H1 (cell line): ENCODE measurements at regions not wholly inside any gene's neighbourhood (a gene's known extent, or its start where the extent isn't known, plus 50 kb on each side); places are given as distances from the start of the nearest gene placed in this dataset.

Experiments used
- CTCF ChIA-PET: fragments of 300-600 bp; sonication (Branson Sonifier 250); formaldehyde crosslinking; loops from one replicate; lab custom pipeline; 2021; ENCODE audit not compliant: partially characterized antibody; lab: Charles Lee
- POLR2A ChIA-PET: fragments of 300-600 bp; sonication (Branson Sonifier 250); formaldehyde crosslinking; loops from one replicate; lab custom pipeline; 2021; ENCODE audit warnings: inconsistent platforms; ENCODE audit not compliant: partially characterized antibody; lab: Charles Lee
- DNase-seq, 2 experiments: peaks; one replicate each; pipeline versions ENCODE4 v3.0.0 to v3.0.0-alpha.2; 2010 to 2022; ENCODE audit warnings: low spot score in 2 of 2, low read depth in 1 of 2, mixed read lengths in 1 of 2
- FAIRE-seq: peaks from 2 replicates; lab custom pipeline; 2011; peaks lifted over from hg19 to GRCh38; lab: Jason Lieb, UNC
- H2AFZ ChIP-seq: 2 replicates; pipeline ENCODE4 v1.8.1; 2012; ENCODE audit warnings: low read length, inconsistent platforms
- H2AK5ac ChIP-seq: 2 replicates; pipeline ENCODE4 v1.6.1; 2013; ENCODE audit warnings: low read depth, low read length
- H2BK120ac ChIP-seq: replicated peaks from 2 replicates; pipeline ENCODE3; 2013; ENCODE audit warnings: low read depth, low read length, inconsistent platforms
- H2BK12ac ChIP-seq: 2 replicates; pipeline ENCODE4 v1.6.1; 2013; ENCODE audit warnings: low read depth, low read length
- H2BK15ac ChIP-seq: 2 replicates; pipeline ENCODE4 v1.6.1; 2013; ENCODE audit warnings: low read length
- H2BK20ac ChIP-seq: 2 replicates; pipeline ENCODE4 v1.6.1; 2013; ENCODE audit warnings: low read length
- H2BK5ac ChIP-seq: 2 replicates; pipeline ENCODE4 v1.6.1; 2013; ENCODE audit warnings: low read depth, low read length
- H3K14ac ChIP-seq: 2 replicates; pipeline ENCODE4 v1.6.1; 2013; ENCODE audit warnings: inconsistent platforms; ENCODE audit not compliant: insufficient read length
- H3K18ac ChIP-seq: 2 replicates; pipeline ENCODE4 v1.6.1; 2013; ENCODE audit warnings: low read length; ENCODE audit errors: extremely low read depth
- H3K23ac ChIP-seq: 2 replicates; pipeline ENCODE4 v1.6.1; 2013; ENCODE audit warnings: inconsistent platforms; ENCODE audit not compliant: insufficient read length
- H3K23me2 ChIP-seq: 2 replicates; pipeline ENCODE4 v1.6.1; 2013; ENCODE audit warnings: low read depth, low read length
- H3K27ac ChIP-seq: 2 replicates; pipeline ENCODE4 v1.6.1; 2011; ENCODE audit warnings: low read depth, low read length, inconsistent platforms
- H3K27me3 ChIP-seq, 4 experiments: replicated peaks in 1 of 4; 1 replicate in 1 of 4; 2 replicates in 3 of 4; pipeline versions ENCODE4 v1.6.1 to v1.8.1; 2011 to 2013; ENCODE audit warnings: low read length in 3 of 4, mild to moderate bottlenecking in 3 of 4, inconsistent platforms in 2 of 4, mixed read lengths in 2 of 4, moderate library complexity in 1 of 4; ENCODE audit not compliant: control insufficient read depth in 3 of 4, insufficient read depth in 3 of 4; ENCODE audit errors: extremely low read depth in 1 of 4
- H3K36me3 ChIP-seq, 4 experiments: 2 replicates each; pipeline versions ENCODE4 v1.6.1 to v1.8.1; 2011 to 2013; ENCODE audit warnings: mild to moderate bottlenecking in 4 of 4, low read length in 3 of 4, moderate library complexity in 2 of 4, control low read depth in 1 of 4, inconsistent platforms in 1 of 4; ENCODE audit not compliant: insufficient read depth in 4 of 4, control insufficient read depth in 2 of 4
- H3K4ac ChIP-seq: replicated peaks from 2 replicates; pipeline ENCODE3; 2013; ENCODE audit warnings: low read length, low read depth, mixed read lengths, inconsistent platforms; ENCODE audit not compliant: insufficient read length
- H3K4me1 ChIP-seq, 4 experiments: replicated peaks in 1 of 4; 1 replicate in 1 of 4; 2 replicates in 3 of 4; pipeline versions ENCODE4 v1.6.1 to v1.8.1; 2011 to 2013; ENCODE audit warnings: low read length in 3 of 4, inconsistent platforms in 2 of 4, mixed read lengths in 1 of 4; ENCODE audit not compliant: insufficient read depth in 4 of 4, control insufficient read depth in 3 of 4
- H3K4me2 ChIP-seq, 2 experiments: 2 replicates each; pipeline versions ENCODE4 v1.6.1 to v1.8.1; 2011 to 2013; ENCODE audit warnings: low read depth in 2 of 2, low read length in 2 of 2, control low read depth in 1 of 2, inconsistent platforms in 1 of 2, mild to moderate bottlenecking in 1 of 2; ENCODE audit not compliant: insufficient read depth in 1 of 2
- H3K4me3 ChIP-seq, 4 experiments: fragments of 200-600, 300-600 bp in 1 of 4; sonication (generic), shearing (Covaris generic), sonication (Bioruptor Twin) in 1 of 4; 2 replicates each; pipeline versions ENCODE4 v1.5.1 to v1.8.1; 2011 to 2016; ENCODE audit warnings: low read length in 4 of 4, low read depth in 3 of 4, control low read depth in 2 of 4, inconsistent platforms in 2 of 4, mild to moderate bottlenecking in 2 of 4, mixed read lengths in 1 of 4, moderate library complexity in 1 of 4; ENCODE audit not compliant: insufficient read depth in 2 of 4; ENCODE audit errors: extremely low read depth in 1 of 4
- H3K56ac ChIP-seq: replicated peaks from 2 replicates; pipeline ENCODE3; 2013; ENCODE audit warnings: low read depth, mild to moderate bottlenecking, mixed read lengths, low read length, inconsistent platforms; ENCODE audit not compliant: insufficient read length
- H3K79me1 ChIP-seq: 2 replicates; pipeline ENCODE4 v1.6.1; 2013; ENCODE audit warnings: low read depth, low read length, control low read depth
- H3K79me2 ChIP-seq, 2 experiments: 2 replicates each; pipeline versions ENCODE4 v1.6.1 to v1.8.1; 2012 to 2013; ENCODE audit warnings: low read length in 2 of 2, mild to moderate bottlenecking in 2 of 2, inconsistent platforms in 1 of 2; ENCODE audit not compliant: insufficient read depth in 2 of 2, control insufficient read depth in 1 of 2
- H3K9ac ChIP-seq, 4 experiments: replicated peaks in 1 of 4; 1 replicate in 1 of 4; 2 replicates in 3 of 4; pipeline versions ENCODE4 v1.6.1 to v1.8.1; 2011 to 2013; ENCODE audit warnings: low read depth in 3 of 4, low read length in 3 of 4, control low read depth in 2 of 4, mild to moderate bottlenecking in 2 of 4, moderate library complexity in 2 of 4, inconsistent platforms in 1 of 4; ENCODE audit errors: extremely low read depth in 1 of 4
- H3K9me3 ChIP-seq, 2 experiments: 2 replicates each; pipeline versions ENCODE4 v1.6.1 to v1.8.1; 2012 to 2013; ENCODE audit warnings: mild to moderate bottlenecking in 2 of 2, moderate library complexity in 2 of 2, control low read depth in 1 of 2, inconsistent platforms in 1 of 2, low read depth in 1 of 2, low read length in 1 of 2, mixed read lengths in 1 of 2; ENCODE audit not compliant: insufficient read depth in 2 of 2
- H4K20me1 ChIP-seq, 2 experiments: replicated peaks in 1 of 2; 2 replicates each; pipeline versions ENCODE3 to v1.8.1; 2011 to 2013; ENCODE audit warnings: inconsistent platforms in 2 of 2, low read length in 2 of 2, mild to moderate bottlenecking in 1 of 2; ENCODE audit not compliant: insufficient read depth in 2 of 2, control insufficient read depth in 1 of 2
- H4K5ac ChIP-seq: 2 replicates; pipeline ENCODE4 v1.6.1; 2013; ENCODE audit warnings: low read length, low read depth, mixed read lengths, inconsistent platforms; ENCODE audit not compliant: insufficient read length
- H4K8ac ChIP-seq: 2 replicates; pipeline ENCODE4 v1.8.0; 2013; ENCODE audit warnings: mild to moderate bottlenecking, moderate library complexity, low read length, inconsistent platforms; ENCODE audit not compliant: insufficient read depth; ENCODE audit errors: extremely low read depth
- H4K91ac ChIP-seq: replicated peaks from 2 replicates; pipeline ENCODE3; 2013; ENCODE audit warnings: low read length, mixed read lengths, inconsistent platforms; ENCODE audit not compliant: insufficient read length
- JUND ChIP-seq: IDR thresholded peaks from 2 replicates; pipeline ENCODE4 v1.6.1; 2011; ENCODE audit warnings: mild to moderate bottlenecking, improper control_type of control experiment, low read length
- MAFK ChIP-seq: IDR thresholded peaks from 2 replicates; pipeline ENCODE4 v1.6.1; 2012; ENCODE audit warnings: low read depth, mild to moderate bottlenecking, improper control_type of control experiment, low read length
- POU5F1 ChIP-seq: IDR thresholded peaks from 2 replicates; pipeline ENCODE4 v1.6.1; 2011; ENCODE audit warnings: low read depth, mild to moderate bottlenecking, low read length, moderate library complexity
- RBBP5 ChIP-seq: IDR thresholded peaks from 2 replicates; pipeline ENCODE4 v1.7.1; 2012; ENCODE audit warnings: low read depth, mild to moderate bottlenecking, inconsistent platforms, low read length, moderate library complexity, borderline replicate concordance
- SP1 ChIP-seq: IDR thresholded peaks from 2 replicates; pipeline ENCODE4 v1.6.1; 2011; ENCODE audit warnings: low read depth, low read length
- SP4 ChIP-seq: IDR thresholded peaks from 2 replicates; pipeline ENCODE4 v1.6.1; 2012; ENCODE audit warnings: low read length, inconsistent platforms
- TAF7 ChIP-seq: optimal IDR thresholded peaks from 2 replicates; pipeline ENCODE3; 2011; ENCODE audit warnings: low read depth, mild to moderate bottlenecking, inconsistent platforms, low read length, moderate library complexity, borderline replicate concordance
- WGBS, 2 experiments: shearing (Covaris generic) in 1 of 2; methylation state at CpG; one replicate each; pipeline versions ENCODE4 v1.1.6 to v1.1.7; 2013 to 2015; ENCODE audit warnings: low lambda C conversion rate in 2 of 2, mixed read lengths in 2 of 2, inconsistent platforms in 1 of 2, low coverage in 1 of 2, missing lambda C conversion rate in 1 of 2; ENCODE audit not compliant: insufficient replicate concordance in 2 of 2, insufficient coverage in 1 of 2, insufficient read length in 1 of 2; ENCODE audit errors: extremely low coverage in 1 of 2, missing lambda C conversion rate in 1 of 2; 5-methylcytosine and 5-hydroxymethylcytosine counted together

GRCh38 chr2:107525406-107525805, 301.3 kb upstream of the RGPD4 start:
- no peak for FAIRE-seq
- H3K23ac ChIP-seq: no peak overlapping the region

More at GRCh38 chr2:107525406-107525805, 301.3 kb upstream of the RGPD4 start:
- DNase-seq: no peak
- H4K5ac ChIP-seq: no peak overlapping the region
- H3K56ac ChIP-seq: no peak overlapping the region
- H2BK5ac ChIP-seq: no peak overlapping the region
- no peak overlapping the region for H2BK120ac ChIP-seq
- H4K91ac ChIP-seq: no peak overlapping the region
- no peaks in the 10 kb centered on the region for H3K27me3 ChIP-seq
- H3K9me3 ChIP-seq: peaks cover 2% of the 10 kb centered on the region in 2 experiments; a peak in 2 of 4 replicates
- no peaks in the 10 kb centered on the region for H4K20me1 ChIP-seq
- H3K36me3 ChIP-seq: no peaks in the 10 kb centered on the region; a peak in 1 of 8 replicates
- no peak overlapping the region for H2BK20ac ChIP-seq
- H2BK12ac ChIP-seq: no peak overlapping the region
- no peak overlapping the region for H3K4me3 ChIP-seq
- H3K4me2 ChIP-seq: no peak overlapping the region
- H3K79me1 ChIP-seq: no peaks in the 10 kb centered on the region
- ChIA-PET POLR2A (no interaction called here), CTCF (no interaction called here)
- H3K4ac ChIP-seq: no peak overlapping the region
- H3K9ac ChIP-seq: no peak overlapping the region
- H4K8ac ChIP-seq: no peak overlapping the region
- TF ChIP-seq RBBP5 (no peak), TAF7 (no peak), SP1 (no peak), POU5F1 (no peak), MAFK (no peak), JUND (no peak), SP4 (no peak)
- H3K4me1 ChIP-seq: no peaks in the 10 kb centered on the region
- no peak overlapping the region for H3K14ac ChIP-seq
- no peak overlapping the region for H3K27ac ChIP-seq
- H2AK5ac ChIP-seq: no peak overlapping the region
- no peak overlapping the region for H3K18ac ChIP-seq
- H3K23me2 ChIP-seq: no peaks in the 10 kb centered on the region
- H3K79me2 ChIP-seq: no peaks in the 10 kb centered on the region
- no peak overlapping the region for H2BK15ac ChIP-seq
- 96% methylated on average over 1 of the region's 1 CpG; no CpG with 5 or more reads in 1 of the 2 experiments for WGBS, 2 experiments
- no peak overlapping the region for H2AFZ ChIP-seq
